IMR-90 (cell line): ENCODE measurements at regions not wholly inside any gene's neighbourhood (a gene's known extent, or its start where the extent isn't known, plus 50 kb on each side); places are given as distances from the start of the nearest gene placed in this dataset.

Experiments used
- ATAC-seq: fragments of 200-7000 bp; cut with Tn5 transposase; 2 replicates; pipeline ENCODE4 v1.9.1; 2020; ENCODE audit warnings: low read depth, mild to moderate bottlenecking, moderate library complexity
- BruUV-seq: library from RNA; stranded (reverse); fragments of 400-500 nt; replicated peaks from 2 replicates; lab custom pipeline; 2021; lab: Mats Ljungman, UMichigan
- CTCF ChIA-PET: fragments of 300-600 bp; formaldehyde crosslinking; extraction: SDS; loops from one replicate; lab custom pipeline; 2021; ENCODE audit warnings: antibody characterized with exemption; lab: Yijun Ruan, JAX
- POLR2A ChIA-PET: fragments of 300-600 bp; sonication (Branson Sonifier 250); formaldehyde crosslinking; loops from one replicate; lab custom pipeline; 2022; ENCODE audit warnings: antibody characterized with exemption; ENCODE audit not compliant: unreplicated experiment; lab: Charles Lee
- DNase-seq: peaks from one replicate; pipeline ENCODE4 v3.0.0; 2013
- H2AFZ ChIP-seq: replicated peaks from 2 replicates; pipeline ENCODE3; 2013; ENCODE audit warnings: low read length, mild to moderate bottlenecking; ENCODE audit not compliant: poor library complexity
- H2AK5ac ChIP-seq: 2 replicates; pipeline ENCODE4 v1.6.1; 2013; ENCODE audit warnings: low read depth, low read length, inconsistent platforms
- H2AK9ac ChIP-seq: replicated peaks from 2 replicates; pipeline ENCODE3; 2013; ENCODE audit warnings: mild to moderate bottlenecking, low read depth, low read length, moderate library complexity; ENCODE audit not compliant: poor library complexity
- H2BK120ac ChIP-seq: 2 replicates; pipeline ENCODE4 v1.6.1; 2013; ENCODE audit warnings: low read depth, low read length, inconsistent platforms
- H2BK15ac ChIP-seq: 3 replicates; pipeline ENCODE4 v1.6.1; 2013; ENCODE audit warnings: low read depth, low read length, inconsistent platforms
- H2BK20ac ChIP-seq: 2 replicates; pipeline ENCODE4 v1.6.1; 2013; ENCODE audit warnings: low read depth, mild to moderate bottlenecking, inconsistent platforms, low read length, moderate library complexity
- H2BK5ac ChIP-seq: 2 replicates; pipeline ENCODE4 v1.6.1; 2013; ENCODE audit warnings: mild to moderate bottlenecking, low read depth, low read length, inconsistent platforms; ENCODE audit not compliant: poor library complexity, severe bottlenecking
- H3K14ac ChIP-seq: replicated peaks from 2 replicates; pipeline ENCODE4 v1.6.1; 2013; ENCODE audit warnings: low read depth, low read length, inconsistent platforms
- H3K18ac ChIP-seq: 2 replicates; pipeline ENCODE4 v1.6.1; 2013; ENCODE audit warnings: low read depth, low read length, control low read depth
- H3K23ac ChIP-seq: 2 replicates; pipeline ENCODE4 v1.6.1; 2013; ENCODE audit warnings: low read depth, low read length, inconsistent platforms
- H3K27ac ChIP-seq: 2 replicates; pipeline ENCODE4 v1.5.1; 2013; ENCODE audit warnings: mild to moderate bottlenecking, control low read depth, low read length; ENCODE audit not compliant: insufficient read depth
- H3K27me3 ChIP-seq: 2 replicates; pipeline ENCODE4 v1.6.1; 2013; ENCODE audit warnings: low read length; ENCODE audit not compliant: control insufficient read depth, insufficient read depth
- H3K36me3 ChIP-seq: 2 replicates; pipeline ENCODE4 v1.6.1; 2013; ENCODE audit warnings: low read length, mixed read lengths; ENCODE audit not compliant: control insufficient read depth, insufficient read depth
- H3K4ac ChIP-seq: 2 replicates; pipeline ENCODE4 v1.6.1; 2013; ENCODE audit warnings: low read depth, low read length, inconsistent platforms
- H3K4me1 ChIP-seq: 2 replicates; pipeline ENCODE4 v1.6.1; 2013; ENCODE audit warnings: low read length, mixed read lengths; ENCODE audit not compliant: control insufficient read depth, insufficient read depth
- H3K4me2 ChIP-seq: 2 replicates; pipeline ENCODE4 v1.6.1; 2013; ENCODE audit warnings: low read depth, mild to moderate bottlenecking, control low read depth, low read length, moderate library complexity
- H3K4me3 ChIP-seq: 2 replicates; pipeline ENCODE4 v1.5.1; 2013; ENCODE audit warnings: low read depth, mild to moderate bottlenecking, control low read depth, low read length, moderate library complexity; ENCODE audit not compliant: insufficient read depth
- H3K56ac ChIP-seq: 2 replicates; pipeline ENCODE4 v1.6.1; 2013; ENCODE audit warnings: low read length, inconsistent platforms; ENCODE audit not compliant: insufficient read depth; ENCODE audit errors: extremely low read depth
- H3K79me1 ChIP-seq, 2 experiments: 2 replicates each; pipeline ENCODE4 v1.6.1; 2013; ENCODE audit warnings: low read length in 2 of 2, inconsistent platforms in 1 of 2, low read depth in 1 of 2
- H3K9ac ChIP-seq: 2 replicates; pipeline ENCODE4 v1.6.1; 2013; ENCODE audit warnings: low read depth, low read length, control low read depth
- H3K9me1 ChIP-seq: 2 replicates; pipeline ENCODE4 v1.6.1; 2013; ENCODE audit warnings: low read length, inconsistent platforms; ENCODE audit not compliant: insufficient read depth
- H3K9me3 ChIP-seq: 2 replicates; pipeline ENCODE4 v1.6.1; 2013; ENCODE audit warnings: low read length; ENCODE audit not compliant: control insufficient read depth, insufficient read depth
- H4K20me1 ChIP-seq: 2 replicates; pipeline ENCODE4 v1.6.1; 2013; ENCODE audit warnings: low read length, inconsistent platforms; ENCODE audit not compliant: insufficient read depth
- H4K5ac ChIP-seq: 2 replicates; pipeline ENCODE4 v1.6.1; 2013; ENCODE audit warnings: mild to moderate bottlenecking, low read depth, low read length, control low read depth
- H4K8ac ChIP-seq, 2 experiments: 2 replicates each; pipeline ENCODE4 v1.6.1; 2013; ENCODE audit warnings: low read depth in 2 of 2, low read length in 2 of 2, control low read depth in 1 of 2, inconsistent platforms in 1 of 2
- H4K91ac ChIP-seq: 2 replicates; pipeline ENCODE4 v1.6.1; 2013; ENCODE audit warnings: low read depth, low read length, inconsistent platforms; ENCODE audit not compliant: insufficient read depth
- MXI1 ChIP-seq: IDR thresholded peaks from 2 replicates; pipeline ENCODE4 v1.6.1; 2012; ENCODE audit warnings: low read depth, mild to moderate bottlenecking, low read length, moderate library complexity, borderline replicate concordance
- WGBS, 2 experiments: methylation state at CpG; one replicate each; pipeline versions ENCODE4 v1.1.5 to v1.1.7; 2013; ENCODE audit warnings: missing lambda C conversion rate in 2 of 2; ENCODE audit not compliant: insufficient read length in 1 of 2; ENCODE audit errors: extremely low coverage in 2 of 2; 5-methylcytosine and 5-hydroxymethylcytosine counted together
- dilution Hi-C: fragments of 300-500 bp; cut with HindIII; formaldehyde crosslinking; loops from one replicate; pipeline ENCODE4 v1.14.3; 2018; ENCODE audit warnings: low sequenced_read_pairs; ENCODE audit not compliant: unreplicated experiment
- in situ Hi-C: fragments of 300-500 bp; cut with MboI; formaldehyde crosslinking; loops from 3 replicates; pipeline ENCODE4 v1.14.3; 2019; ENCODE audit warnings: low sequenced_read_pairs, inconsistent platforms, mixed read lengths
- intact Hi-C: fragments of 100-400 bp; cut with micrococcal nuclease; formaldehyde crosslinking; loops from 2 replicates; pipeline ENCODE4 v1.10.0; 2022
- TF ChIP-seq, protein P1 (sequence below): conservative IDR thresholded peaks from 2 replicates; pipeline ENCODE4 v1.5.1; 2012; ENCODE audit warnings: mild to moderate bottlenecking, low read depth, low read length, improper control_type of control experiment

DNA sequence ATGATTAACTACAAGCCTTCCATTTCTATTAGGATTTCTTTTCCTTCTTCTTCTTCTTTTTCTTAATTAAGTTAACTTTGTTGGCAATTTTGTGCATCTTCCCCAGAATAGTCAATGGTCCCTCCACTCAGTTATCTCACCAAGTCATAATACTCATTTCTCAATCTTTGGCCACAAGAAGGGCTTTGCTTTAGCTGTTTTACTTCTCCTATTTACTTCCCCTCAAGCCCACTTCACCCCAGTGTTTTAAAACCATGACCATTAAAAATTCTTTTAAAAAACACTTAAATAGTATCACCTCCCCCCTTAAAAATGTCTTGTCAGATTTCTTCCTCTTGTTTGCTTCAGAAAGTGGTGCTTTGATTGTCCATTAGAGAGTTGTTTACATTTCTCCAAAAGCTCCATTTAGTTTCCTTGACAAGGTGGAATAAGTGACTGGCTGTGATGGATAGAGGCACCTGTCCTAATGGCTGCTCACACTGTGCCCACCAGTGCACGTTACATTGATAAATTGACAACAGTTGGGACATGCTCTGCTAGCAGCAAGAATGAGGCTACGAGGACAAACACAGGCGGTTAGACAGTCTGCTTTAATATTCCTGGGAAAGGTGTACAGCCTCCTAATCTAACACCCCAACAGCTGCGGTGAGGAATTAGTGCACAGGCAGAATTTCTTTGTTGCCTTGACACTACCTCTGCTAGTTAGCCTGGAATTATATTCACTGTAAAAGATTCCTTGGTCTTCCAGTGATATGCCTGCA is 354.7 kb downstream of the LMO4 start:
- CTCF ChIA-PET = interaction anchor here (1.1 kb wide), 1 partner anchor 9 kb away, joined by 3 read pairs; no protein-coding TSS in a partner anchor
- no peak for TF ChIP-seq MXI1
- TF ChIP-seq, protein P1, sequence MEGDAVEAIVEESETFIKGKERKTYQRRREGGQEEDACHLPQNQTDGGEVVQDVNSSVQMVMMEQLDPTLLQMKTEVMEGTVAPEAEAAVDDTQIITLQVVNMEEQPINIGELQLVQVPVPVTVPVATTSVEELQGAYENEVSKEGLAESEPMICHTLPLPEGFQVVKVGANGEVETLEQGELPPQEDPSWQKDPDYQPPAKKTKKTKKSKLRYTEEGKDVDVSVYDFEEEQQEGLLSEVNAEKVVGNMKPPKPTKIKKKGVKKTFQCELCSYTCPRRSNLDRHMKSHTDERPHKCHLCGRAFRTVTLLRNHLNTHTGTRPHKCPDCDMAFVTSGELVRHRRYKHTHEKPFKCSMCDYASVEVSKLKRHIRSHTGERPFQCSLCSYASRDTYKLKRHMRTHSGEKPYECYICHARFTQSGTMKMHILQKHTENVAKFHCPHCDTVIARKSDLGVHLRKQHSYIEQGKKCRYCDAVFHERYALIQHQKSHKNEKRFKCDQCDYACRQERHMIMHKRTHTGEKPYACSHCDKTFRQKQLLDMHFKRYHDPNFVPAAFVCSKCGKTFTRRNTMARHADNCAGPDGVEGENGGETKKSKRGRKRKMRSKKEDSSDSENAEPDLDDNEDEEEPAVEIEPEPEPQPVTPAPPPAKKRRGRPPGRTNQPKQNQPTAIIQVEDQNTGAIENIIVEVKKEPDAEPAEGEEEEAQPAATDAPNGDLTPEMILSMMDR = no peak
- peaks cover 10% of the 10 kb centered on the region for H3K4me1 ChIP-seq
- H3K9me1 ChIP-seq = no peaks in the 10 kb centered on the region; the same call in 1 of the 2 replicates
- H2AK9ac ChIP-seq = no peak overlapping the region
- in situ Hi-C loops = loop anchor here (10.0 kb wide), 1 partner anchor 261 kb away; no protein-coding TSS in a partner anchor
- no peak overlapping the region for H3K18ac ChIP-seq
- H2BK20ac ChIP-seq = peak overlapping the region; percentile 45
- no peak overlapping the region for H3K27ac ChIP-seq
- H4K5ac ChIP-seq = peak overlapping the region; percentile 8
- H3K23ac ChIP-seq = peak overlapping the region; percentile 28; the same call in 1 of the 2 replicates
- H3K79me1 ChIP-seq = no peaks in the 10 kb centered on the region
- H2BK120ac ChIP-seq = peak overlapping the region; percentile 36
- peak overlapping the region; percentile 25 to 33; a peak in 3 of 4 replicates for H4K8ac ChIP-seq
- H3K14ac ChIP-seq = no peak overlapping the region
- intact Hi-C loops = loop anchor here (5.0 kb wide), 1 partner anchor 269 kb away; no protein-coding TSS in a partner anchor
- H3K4me2 ChIP-seq = peak overlapping the region; percentile 31
- 83% methylated on average over 1 of the region's 4 CpGs; no CpG with 5 or more reads in 1 of the 2 experiments for WGBS, 2 experiments
- H4K20me1 ChIP-seq = no peaks in the 10 kb centered on the region
- dilution Hi-C loops = no loop called here
- 0 out of 2 replicates have a peak, but pooled peaks cover 2% of the 10 kb centered on the region for H3K9me3 ChIP-seq
- no peak overlapping the region for H4K91ac ChIP-seq
- BruUV-seq = no TSS peak
- H3K4ac ChIP-seq = peak overlapping the region; percentile 62; the same call in 1 of the 2 replicates
- no peak for ATAC-seq
- no peak overlapping the region for H3K9ac ChIP-seq
- no peaks in the 10 kb centered on the region for H3K27me3 ChIP-seq
- peak overlapping the region; percentile 18; the same call in 1 of the 3 replicates for H2BK15ac ChIP-seq
- no peak overlapping the region for H3K4me3 ChIP-seq
- no peak overlapping the region for H2AK5ac ChIP-seq
- H3K36me3 ChIP-seq = no peaks in the 10 kb centered on the region
- H2BK5ac ChIP-seq = no peak overlapping the region
- H2AFZ ChIP-seq = peak overlapping the region; percentile 79
- DNase-seq = no peak
- POLR2A ChIA-PET = no interaction called here
- no peak overlapping the region for H3K56ac ChIP-seq
